A673 (cell line): ENCODE measurements at regions not wholly inside any gene's neighbourhood (a gene's known extent, or its start where the extent isn't known, plus 50 kb on each side); places are given as distances from the start of the nearest gene placed in this dataset.

Experiments
- BruUV-seq: library from RNA; stranded (reverse); fragments of 400-500 nt; replicated peaks from 2 replicates; lab custom pipeline; 2021; lab: Mats Ljungman, UMichigan
- CTCF ChIA-PET: fragments of 300-600 bp; sonication (Branson Sonifier 250); formaldehyde crosslinking; loops from one replicate; lab custom pipeline; 2022; ENCODE audit warnings: antibody characterized with exemption; lab: Charles Lee
- POLR2A ChIA-PET: fragments of 300-600 bp; sonication (Branson Sonifier 250); formaldehyde crosslinking; loops from one replicate; lab custom pipeline; 2022; ENCODE audit warnings: antibody characterized with exemption; ENCODE audit not compliant: low non-redundant PET; lab: Charles Lee
- DNase-seq: peaks from one replicate; pipeline ENCODE4 v3.0.0-alpha.2; 2015; ENCODE audit warnings: low spot score
- H3K27ac ChIP-seq: fragments of 200-600 bp; sonication (generic); 2 replicates; pipeline ENCODE4 v1.5.1; 2016; ENCODE audit warnings: mixed run types, low read depth, mild to moderate bottlenecking, mixed read lengths, antibody characterized with exemption, low read length; ENCODE audit not compliant: poor library complexity, severe bottlenecking
- H3K27me3 ChIP-seq: fragments of 200-600 bp; sonication (generic); replicated peaks from 2 replicates; pipeline ENCODE4 v1.6.1; 2017; ENCODE audit warnings: mixed run types, low read depth, mild to moderate bottlenecking, mixed read lengths, antibody characterized with exemption, low read length; ENCODE audit not compliant: insufficient read depth, poor library complexity
- H3K36me3 ChIP-seq: fragments of 200-600 bp; sonication (generic); 2 replicates; pipeline ENCODE4 v1.6.1; 2016; ENCODE audit warnings: mixed run types, mild to moderate bottlenecking, mixed read lengths, antibody characterized with exemption, low read length; ENCODE audit not compliant: insufficient read depth, poor library complexity, severe bottlenecking
- H3K4me1 ChIP-seq: fragments of 200-600 bp; sonication (generic); 2 replicates; pipeline ENCODE4 v1.6.1; 2017; ENCODE audit warnings: mixed run types, mild to moderate bottlenecking, mixed read lengths, antibody characterized with exemption, low read length; ENCODE audit not compliant: insufficient read depth, poor library complexity, severe bottlenecking
- H3K4me3 ChIP-seq: fragments of 200-600 bp; sonication (generic); 2 replicates; pipeline ENCODE4 v1.5.1; 2016; ENCODE audit warnings: low read depth, mixed run types, mild to moderate bottlenecking, mixed read lengths, low read length; ENCODE audit not compliant: poor library complexity, severe bottlenecking
- H3K9me3 ChIP-seq: fragments of 200-600 bp; sonication (generic); 2 replicates; pipeline ENCODE4 v1.6.1; 2016; ENCODE audit warnings: mixed run types, low read depth, mild to moderate bottlenecking, mixed read lengths, antibody characterized with exemption, low read length; ENCODE audit not compliant: poor library complexity, severe bottlenecking
- EZH2 ChIP-seq: fragments of 200-600 bp; sonication (generic); IDR thresholded peaks from 2 replicates; pipeline ENCODE4 v1.6.1; 2017; ENCODE audit warnings: borderline replicate concordance, low read depth, mild to moderate bottlenecking, mixed read lengths, antibody characterized with exemption, low read length; ENCODE audit not compliant: poor library complexity, severe bottlenecking
- intact Hi-C: fragments of 100-400 bp; cut with micrococcal nuclease; formaldehyde crosslinking; loops from one replicate; pipeline ENCODE4 v1.10.0; 2022; ENCODE audit not compliant: unreplicated experiment
- TF ChIP-seq, protein P1 (sequence below): fragments of 300-800, 200-600 bp; sonication (generic); conservative IDR thresholded peaks from 2 replicates; pipeline ENCODE4 v1.5.1; 2017; ENCODE audit warnings: low read depth, mild to moderate bottlenecking, antibody characterized with exemption, low read length, moderate library complexity, mixed read lengths

DNA sequence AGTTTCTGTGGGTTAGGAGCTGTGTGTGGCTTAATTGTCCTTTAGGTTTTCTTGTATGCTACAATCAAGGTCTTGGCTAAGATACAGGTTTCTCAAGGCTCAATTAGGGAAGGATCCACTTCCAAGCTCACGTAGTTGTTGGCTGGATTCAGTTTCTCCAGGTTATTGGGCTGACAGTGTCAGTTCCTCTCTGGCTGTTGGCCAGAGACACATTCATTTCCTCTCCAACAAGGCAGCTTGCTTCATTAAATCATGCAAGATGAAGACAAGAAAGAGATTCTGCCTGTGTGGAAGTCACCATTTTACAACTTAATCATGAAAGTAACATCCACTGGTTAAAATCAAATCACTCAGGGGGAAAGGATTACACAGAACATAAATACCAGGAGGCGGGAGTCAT is 275.7 kb upstream of the KIF2A start:
- Histone ChIP-seq H3K4me3 (no peak overlapping the region), H3K27me3 (peaks cover 4% of the 10 kb centered on the region), H3K4me1 (no peaks in the 10 kb centered on the region), H3K36me3 (no peaks in the 10 kb centered on the region), H3K27ac (no peak overlapping the region), H3K9me3 (no peaks in the 10 kb centered on the region)
- ChIA-PET POLR2A (no interaction called here), CTCF (no interaction called here)
- intact Hi-C loops: no loop called here
- TF ChIP-seq, protein P1, sequence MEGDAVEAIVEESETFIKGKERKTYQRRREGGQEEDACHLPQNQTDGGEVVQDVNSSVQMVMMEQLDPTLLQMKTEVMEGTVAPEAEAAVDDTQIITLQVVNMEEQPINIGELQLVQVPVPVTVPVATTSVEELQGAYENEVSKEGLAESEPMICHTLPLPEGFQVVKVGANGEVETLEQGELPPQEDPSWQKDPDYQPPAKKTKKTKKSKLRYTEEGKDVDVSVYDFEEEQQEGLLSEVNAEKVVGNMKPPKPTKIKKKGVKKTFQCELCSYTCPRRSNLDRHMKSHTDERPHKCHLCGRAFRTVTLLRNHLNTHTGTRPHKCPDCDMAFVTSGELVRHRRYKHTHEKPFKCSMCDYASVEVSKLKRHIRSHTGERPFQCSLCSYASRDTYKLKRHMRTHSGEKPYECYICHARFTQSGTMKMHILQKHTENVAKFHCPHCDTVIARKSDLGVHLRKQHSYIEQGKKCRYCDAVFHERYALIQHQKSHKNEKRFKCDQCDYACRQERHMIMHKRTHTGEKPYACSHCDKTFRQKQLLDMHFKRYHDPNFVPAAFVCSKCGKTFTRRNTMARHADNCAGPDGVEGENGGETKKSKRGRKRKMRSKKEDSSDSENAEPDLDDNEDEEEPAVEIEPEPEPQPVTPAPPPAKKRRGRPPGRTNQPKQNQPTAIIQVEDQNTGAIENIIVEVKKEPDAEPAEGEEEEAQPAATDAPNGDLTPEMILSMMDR: no peak
- no peak for TF ChIP-seq EZH2
- no TSS peak for BruUV-seq
- no peak for DNase-seq

DNA sequence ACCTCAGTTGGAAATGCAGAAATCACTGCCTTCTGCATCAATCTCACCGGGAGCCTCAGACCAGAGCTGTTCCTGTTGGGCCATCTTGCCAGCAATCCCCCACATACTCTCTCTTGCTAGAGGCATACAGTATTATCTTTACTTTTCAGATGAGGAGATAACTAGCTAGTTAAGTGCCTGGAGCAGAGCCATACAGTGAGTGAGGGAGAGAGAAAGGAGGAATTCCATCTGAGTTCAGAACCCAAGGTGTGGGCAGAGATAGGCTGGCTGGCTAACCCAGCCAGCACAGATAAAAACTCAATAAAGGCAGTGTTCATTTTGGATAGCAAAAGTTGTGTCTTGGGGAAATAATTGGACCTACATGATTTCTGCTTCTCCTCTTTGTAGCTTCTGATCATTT is 268.0 kb upstream of the KIF2A start:
- CTCF ChIA-PET: no interaction called here
- intact Hi-C loops: no loop called here
- no peak for TF ChIP-seq EZH2
- TF ChIP-seq, protein P1: no peak

DNA sequence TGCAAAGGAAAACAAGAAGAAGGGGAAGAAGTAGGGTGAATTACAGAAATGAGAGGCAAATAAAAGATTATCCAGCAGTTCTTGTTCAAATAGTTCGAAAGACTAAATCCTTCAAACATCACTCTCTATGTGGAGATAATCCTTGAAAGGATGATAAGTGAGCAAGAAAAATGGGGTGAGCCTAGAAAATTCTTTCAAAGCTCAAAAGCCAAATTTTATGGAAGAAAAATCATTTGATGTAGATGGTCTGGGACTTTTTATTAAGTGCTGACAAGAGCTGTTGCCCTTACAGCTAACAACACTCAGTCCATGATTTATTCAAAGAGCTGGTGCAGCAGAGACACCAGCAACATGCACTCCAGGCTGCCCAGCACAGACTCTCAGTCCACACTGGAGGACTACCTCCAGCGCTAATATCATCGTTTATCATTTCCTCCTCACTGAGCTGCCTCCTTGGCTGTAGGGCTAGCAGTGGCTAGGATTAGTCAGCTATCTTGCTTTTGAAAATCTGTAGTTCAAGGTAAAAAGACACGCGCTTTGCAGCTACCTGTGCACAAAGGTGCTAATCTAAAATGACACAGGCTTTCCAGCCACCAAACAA is 264.8 kb upstream of the KIF2A start:
- peaks cover 44% of the 10 kb centered on the region for H3K27me3 ChIP-seq
- TF ChIP-seq EZH2: no peak
- TF ChIP-seq, protein P1: no peak
- H3K4me1 ChIP-seq: no peaks in the 10 kb centered on the region
- H3K9me3 ChIP-seq: peaks cover 2% of the 10 kb centered on the region
- intact Hi-C loops: no loop called here
- no peaks in the 10 kb centered on the region for H3K36me3 ChIP-seq
- no TSS peak for BruUV-seq
- H3K27ac ChIP-seq: no peak overlapping the region
- DNase-seq: no peak
- CTCF ChIA-PET: no interaction called here
- POLR2A ChIA-PET: no interaction called here
- H3K4me3 ChIP-seq: no peak overlapping the region

More for the DNA sequence above, 268.0 kb upstream of the KIF2A start:
- POLR2A ChIA-PET: no interaction called here
- Histone ChIP-seq H3K27me3 (peaks cover 41% of the 10 kb centered on the region), H3K4me3 (no peak overlapping the region), H3K4me1 (no peaks in the 10 kb centered on the region), H3K9me3 (no peaks in the 10 kb centered on the region), H3K27ac (no peak overlapping the region), H3K36me3 (no peaks in the 10 kb centered on the region)
- no peak for DNase-seq
- BruUV-seq: no TSS peak
